Mesothelial cell of epicardium (in vitro differentiated cells): ENCODE measurements at regions not wholly inside any gene's neighbourhood (a gene's known extent, or its start where the extent isn't known, plus 50 kb on each side); places are given as distances from the start of the nearest gene placed in this dataset.

Source experiments
- DNase-seq, 2 experiments: peaks; one replicate each; pipeline ENCODE4 v3.0.0; 2021; ENCODE audit warnings: low spot score in 2 of 2; ENCODE audit not compliant: unreplicated experiment in 2 of 2
- H3K27ac Mint-ChIP-seq: 2 replicates; pipeline ENCODE4 v1.8.0; 2021; ENCODE audit warnings: mixed read lengths
- H3K27me3 Mint-ChIP-seq: 2 replicates; pipeline ENCODE4 v1.8.0; 2021; ENCODE audit warnings: low read depth, mixed read lengths
- H3K36me3 Mint-ChIP-seq: 2 replicates; pipeline ENCODE4 v1.8.0; 2021; ENCODE audit warnings: mixed read lengths
- H3K4me1 Mint-ChIP-seq: 2 replicates; pipeline ENCODE4 v1.8.0; 2021; ENCODE audit warnings: mixed read lengths
- H3K4me3 Mint-ChIP-seq: 2 replicates; pipeline ENCODE4 v1.8.0; 2021; ENCODE audit warnings: mild to moderate bottlenecking, moderate library complexity, mixed read lengths
- H3K9me3 Mint-ChIP-seq: 2 replicates; pipeline ENCODE4 v1.8.0; 2021; ENCODE audit warnings: mixed read lengths
- CTCF ChIP-seq: fragments of 200-600 bp; sonication (generic); IDR thresholded peaks from one replicate; pipeline ENCODE4 v1.5.0; 2021; ENCODE audit warnings: antibody characterized with exemption; ENCODE audit not compliant: unreplicated experiment

- no peak for DNase-seq
- peak overlapping the region; percentile 75 for H3K27ac Mint-ChIP-seq
- H3K27me3 Mint-ChIP-seq = no peaks in the 10 kb centered on the region
- no peaks in the 10 kb centered on the region for H3K9me3 Mint-ChIP-seq
- no peaks in the 10 kb centered on the region for H3K36me3 Mint-ChIP-seq
- no peak for TF ChIP-seq CTCF
- H3K4me1 Mint-ChIP-seq = peaks cover 38% of the 10 kb centered on the region
- H3K4me3 Mint-ChIP-seq = no peak overlapping the region
These were observed 227.0 kb downstream of the RPS24 start for GRCh38 chr10:78260680-78261079.

GRCh38 chr10:78261291-78261690, 227.6 kb downstream of the RPS24 start:
- no peaks in the 10 kb centered on the region for H3K36me3 Mint-ChIP-seq
- no peak for DNase-seq
- H3K27ac Mint-ChIP-seq = peak overlapping the region; percentile 75
- H3K4me3 Mint-ChIP-seq = no peak overlapping the region
- no peaks in the 10 kb centered on the region for H3K9me3 Mint-ChIP-seq
- TF ChIP-seq CTCF = no peak
- H3K27me3 Mint-ChIP-seq = no peaks in the 10 kb centered on the region
- peaks cover 42% of the 10 kb centered on the region for H3K4me1 Mint-ChIP-seq

GRCh38 chr10:78262860-78263259, 229.2 kb downstream of the RPS24 start:
- peaks cover 50% of the 10 kb centered on the region for H3K4me1 Mint-ChIP-seq
- no peaks in the 10 kb centered on the region for H3K27me3 Mint-ChIP-seq
- no peak overlapping the region for H3K27ac Mint-ChIP-seq
- no peak for DNase-seq
- peaks cover 3% of the 10 kb centered on the region for H3K36me3 Mint-ChIP-seq
- no peak for TF ChIP-seq CTCF
- H3K4me3 Mint-ChIP-seq = no peak overlapping the region
- H3K9me3 Mint-ChIP-seq = peaks cover 3% of the 10 kb centered on the region

- Mint-ChIP-seq H3K27me3 (no peaks in the 10 kb centered on the region), H3K4me3 (no peak overlapping the region), H3K36me3 (peaks cover 3% of the 10 kb centered on the region), H3K4me1 (peaks cover 53% of the 10 kb centered on the region), H3K9me3 (peaks cover 8% of the 10 kb centered on the region), H3K27ac (no peak overlapping the region)
- no peak for TF ChIP-seq CTCF
- DNase-seq = no peak
These were observed 229.9 kb downstream of the RPS24 start for GRCh38 chr10:78263521-78263988.

- no peak for DNase-seq
- Mint-ChIP-seq H3K36me3 (peaks cover 3% of the 10 kb centered on the region), H3K4me3 (no peak overlapping the region), H3K27ac (no peak overlapping the region), H3K27me3 (no peaks in the 10 kb centered on the region), H3K9me3 (peaks cover 9% of the 10 kb centered on the region), H3K4me1 (peaks cover 46% of the 10 kb centered on the region)
- TF ChIP-seq CTCF = no peak
These were observed 230.7 kb downstream of the RPS24 start for GRCh38 chr10:78264361-78264760.
